A673 (cell line): ENCODE measurements at regions not wholly inside any gene's neighbourhood (a gene's known extent, or its start where the extent isn't known, plus 50 kb on each side); places are given as distances from the start of the nearest gene placed in this dataset.

ENCODE experiments used
- BruUV-seq: library from RNA; stranded (reverse); fragments of 400-500 nt; replicated peaks from 2 replicates; lab custom pipeline; 2021; lab: Mats Ljungman, UMichigan
- CTCF ChIA-PET: fragments of 300-600 bp; sonication (Branson Sonifier 250); formaldehyde crosslinking; loops from one replicate; lab custom pipeline; 2022; ENCODE audit warnings: antibody characterized with exemption; lab: Charles Lee
- POLR2A ChIA-PET: fragments of 300-600 bp; sonication (Branson Sonifier 250); formaldehyde crosslinking; loops from one replicate; lab custom pipeline; 2022; ENCODE audit warnings: antibody characterized with exemption; ENCODE audit not compliant: low non-redundant PET; lab: Charles Lee
- DNase-seq: peaks from one replicate; pipeline ENCODE4 v3.0.0-alpha.2; 2015; ENCODE audit warnings: low spot score
- H3K27ac ChIP-seq: fragments of 200-600 bp; sonication (generic); 2 replicates; pipeline ENCODE4 v1.5.1; 2016; ENCODE audit warnings: mixed run types, low read depth, mild to moderate bottlenecking, mixed read lengths, antibody characterized with exemption, low read length; ENCODE audit not compliant: poor library complexity, severe bottlenecking
- H3K27me3 ChIP-seq: fragments of 200-600 bp; sonication (generic); replicated peaks from 2 replicates; pipeline ENCODE4 v1.6.1; 2017; ENCODE audit warnings: mixed run types, low read depth, mild to moderate bottlenecking, mixed read lengths, antibody characterized with exemption, low read length; ENCODE audit not compliant: insufficient read depth, poor library complexity
- H3K36me3 ChIP-seq: fragments of 200-600 bp; sonication (generic); 2 replicates; pipeline ENCODE4 v1.6.1; 2016; ENCODE audit warnings: mixed run types, mild to moderate bottlenecking, mixed read lengths, antibody characterized with exemption, low read length; ENCODE audit not compliant: insufficient read depth, poor library complexity, severe bottlenecking
- H3K4me1 ChIP-seq: fragments of 200-600 bp; sonication (generic); 2 replicates; pipeline ENCODE4 v1.6.1; 2017; ENCODE audit warnings: mixed run types, mild to moderate bottlenecking, mixed read lengths, antibody characterized with exemption, low read length; ENCODE audit not compliant: insufficient read depth, poor library complexity, severe bottlenecking
- H3K4me3 ChIP-seq: fragments of 200-600 bp; sonication (generic); 2 replicates; pipeline ENCODE4 v1.5.1; 2016; ENCODE audit warnings: low read depth, mixed run types, mild to moderate bottlenecking, mixed read lengths, low read length; ENCODE audit not compliant: poor library complexity, severe bottlenecking
- H3K9me3 ChIP-seq: fragments of 200-600 bp; sonication (generic); 2 replicates; pipeline ENCODE4 v1.6.1; 2016; ENCODE audit warnings: mixed run types, low read depth, mild to moderate bottlenecking, mixed read lengths, antibody characterized with exemption, low read length; ENCODE audit not compliant: poor library complexity, severe bottlenecking
- CTCF ChIP-seq: fragments of 300-800, 200-600 bp; sonication (generic); conservative IDR thresholded peaks from 2 replicates; pipeline ENCODE4 v1.5.1; 2017; ENCODE audit warnings: low read depth, mild to moderate bottlenecking, antibody characterized with exemption, low read length, moderate library complexity, mixed read lengths
- EZH2 ChIP-seq: fragments of 200-600 bp; sonication (generic); IDR thresholded peaks from 2 replicates; pipeline ENCODE4 v1.6.1; 2017; ENCODE audit warnings: borderline replicate concordance, low read depth, mild to moderate bottlenecking, mixed read lengths, antibody characterized with exemption, low read length; ENCODE audit not compliant: poor library complexity, severe bottlenecking
- intact Hi-C: fragments of 100-400 bp; cut with micrococcal nuclease; formaldehyde crosslinking; loops from one replicate; pipeline ENCODE4 v1.10.0; 2022; ENCODE audit not compliant: unreplicated experiment

- no peaks in the 10 kb centered on the region for H3K36me3 ChIP-seq
- ChIA-PET POLR2A (no interaction called here), CTCF (no interaction called here)
- no peaks in the 10 kb centered on the region for H3K27me3 ChIP-seq
- no TSS peak for BruUV-seq
- H3K27ac ChIP-seq: no peak overlapping the region
- H3K9me3 ChIP-seq: no peaks in the 10 kb centered on the region
- TF ChIP-seq EZH2 (no peak), CTCF (no peak)
- intact Hi-C loops: no loop called here
- no peak for DNase-seq
- H3K4me3 ChIP-seq: no peak overlapping the region
- H3K4me1 ChIP-seq: no peaks in the 10 kb centered on the region
These were observed 174.0 kb upstream of the TPK1 start for GRCh38 chr7:145009876-145010275.

GRCh38 chr7:145005601-145006000 lies 169.7 kb upstream of the TPK1 start:
- no peak for DNase-seq
- no peak overlapping the region for H3K27ac ChIP-seq
- H3K4me3 ChIP-seq: no peak overlapping the region
- BruUV-seq: no TSS peak
- H3K4me1 ChIP-seq: no peaks in the 10 kb centered on the region
- intact Hi-C loops: no loop called here
- no peaks in the 10 kb centered on the region for H3K27me3 ChIP-seq
- H3K9me3 ChIP-seq: no peaks in the 10 kb centered on the region
- ChIA-PET POLR2A (no interaction called here), CTCF (no interaction called here)
- no peaks in the 10 kb centered on the region for H3K36me3 ChIP-seq
- TF ChIP-seq CTCF: no peak
- TF ChIP-seq EZH2: no peak

GRCh38 chr7:144997512-144997911 lies 161.7 kb upstream of the TPK1 start:
- Histone ChIP-seq H3K4me3 (no peak overlapping the region), H3K27me3 (no peaks in the 10 kb centered on the region), H3K4me1 (no peaks in the 10 kb centered on the region), H3K36me3 (no peaks in the 10 kb centered on the region), H3K27ac (no peak overlapping the region), H3K9me3 (peaks cover 17% of the 10 kb centered on the region)
- no peak for DNase-seq
- no TSS peak for BruUV-seq
- intact Hi-C loops: no loop called here
- ChIA-PET POLR2A (no interaction called here), CTCF (no interaction called here)
- TF ChIP-seq CTCF (no peak), EZH2 (no peak)
